ENCODE measurements at regions not wholly inside any gene's neighbourhood (a gene's known extent, or its start where the extent isn't known, plus 50 kb on each side); places are given as distances from the start of the nearest gene placed in this dataset.

DNA sequence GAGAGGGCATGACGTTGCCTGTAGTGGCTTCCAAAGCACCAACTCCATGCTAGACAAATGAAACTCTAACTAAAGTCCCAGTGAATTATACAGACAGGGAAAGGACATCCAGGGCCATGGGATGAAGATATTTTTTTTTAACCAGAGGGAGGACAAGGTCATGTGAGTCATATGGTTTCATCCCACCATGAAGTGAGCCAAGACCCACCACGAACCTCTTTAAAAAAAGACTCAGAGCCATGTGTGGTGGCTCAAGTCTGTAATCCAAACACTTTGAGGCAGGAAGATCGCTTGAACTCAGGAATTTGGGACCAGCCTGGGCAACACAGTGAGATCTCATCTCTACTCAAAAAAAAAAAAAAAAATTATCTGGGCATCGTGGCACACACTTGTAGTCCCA lies 115.2 kb downstream of the LIPG start:
- Histone ChIP-seq H4K91ac (replicated peaks; ENCODE audit: insufficient read length, low read length) (no peak overlapping the region), H3K4me1 (replicated peaks in 1 of 4; ENCODE audit: control insufficient read depth in 3 of 4, insufficient read depth in 4 of 4, low read length in 3 of 4) (no peaks in the 10 kb centered on the region), H3K14ac (ENCODE audit: insufficient read length) (no peak overlapping the region), H3K9ac (replicated peaks in 1 of 4; ENCODE audit: extremely low read depth in 1 of 4, low read depth in 3 of 4, low read length in 3 of 4) (no peak overlapping the region), H3K79me1 (ENCODE audit: low read depth, low read length) (no peaks in the 10 kb centered on the region; the same call in 1 of the 2 replicates), H3K56ac (replicated peaks; ENCODE audit: insufficient read length, low read depth, low read length) (no peak overlapping the region), H3K27ac (ENCODE audit: low read depth, low read length) (no peak overlapping the region), H3K36me3 (ENCODE audit: control insufficient read depth in 2 of 4, insufficient read depth in 4 of 4, low read length in 3 of 4) (no peaks in the 10 kb centered on the region), H4K20me1 (replicated peaks in 1 of 2; ENCODE audit: control insufficient read depth in 1 of 2, insufficient read depth in 2 of 2, low read length in 2 of 2) (no peaks in the 10 kb centered on the region), H2BK5ac (ENCODE audit: low read depth, low read length) (no peak overlapping the region), H2BK15ac (ENCODE audit: low read length) (no peak overlapping the region), H4K5ac (ENCODE audit: insufficient read length, low read depth, low read length) (no peak overlapping the region), H2AFZ (ENCODE audit: low read length) (no peak overlapping the region), H3K9me3 (ENCODE audit: insufficient read depth in 2 of 2, low read depth in 1 of 2, low read length in 1 of 2) (no peaks in the 10 kb centered on the region), H3K27me3 (replicated peaks in 1 of 4; ENCODE audit: control insufficient read depth in 3 of 4, extremely low read depth in 1 of 4, insufficient read depth in 3 of 4, low read length in 3 of 4) (no peaks in the 10 kb centered on the region; a peak in 1 of 7 replicates), H3K23ac (ENCODE audit: insufficient read length) (no peak overlapping the region), H3K79me2 (ENCODE audit: control insufficient read depth in 1 of 2, insufficient read depth in 2 of 2, low read length in 2 of 2) (no peaks in the 10 kb centered on the region), H3K4me3 (ENCODE audit: extremely low read depth in 1 of 4, insufficient read depth in 2 of 4, low read depth in 3 of 4, low read length in 4 of 4) (no peak overlapping the region), H4K8ac (ENCODE audit: extremely low read depth, insufficient read depth, low read length) (no peak overlapping the region), H3K4ac (replicated peaks; ENCODE audit: insufficient read length, low read depth, low read length) (no peak overlapping the region), H3K18ac (ENCODE audit: extremely low read depth, low read length) (no peak overlapping the region), H3K4me2 (ENCODE audit: insufficient read depth in 1 of 2, low read depth in 2 of 2, low read length in 2 of 2) (no peak overlapping the region), H2BK120ac (replicated peaks; ENCODE audit: low read depth, low read length) (no peak overlapping the region), H3K23me2 (ENCODE audit: low read depth, low read length) (no peaks in the 10 kb centered on the region), H2BK12ac (ENCODE audit: low read depth, low read length) (no peak overlapping the region), H2BK20ac (ENCODE audit: low read length) (no peak overlapping the region), H2AK5ac (ENCODE audit: low read depth, low read length) (no peak overlapping the region)
- ChIA-PET CTCF (ENCODE audit: partially characterized antibody) (interaction anchor here (0.6 to 0.7 kb wide), 3 partner anchors 21 to 271 kb away, joined by 3 read pairs; no protein-coding TSS in a partner anchor), POLR2A (ENCODE audit: partially characterized antibody) (no interaction called here)
- TF ChIP-seq MAX (IDR thresholded peaks at IDR 0.05), result no peak
- no peak for TF ChIP-seq TAF1 (IDR thresholded peaks at IDR 0.05; ENCODE audit: low read depth, low read length)
- no peak for TF ChIP-seq SP4 (IDR thresholded peaks at IDR 0.05; ENCODE audit: low read length)
- no peak for TF ChIP-seq CHD2 (IDR thresholded peaks at IDR 0.05; ENCODE audit: low read length)
- no peak for TF ChIP-seq SUZ12 (IDR thresholded peaks at IDR 0.05; ENCODE audit: low read length)
- TF ChIP-seq HDAC6 (IDR thresholded peaks at IDR 0.05; ENCODE audit: low read depth, low read length), result no peak
- 85% methylated on average over 4 of the region's 4 CpGs; no CpG with 5 or more reads in 1 of the 2 experiments for WGBS, 2 experiments (ENCODE audit: extremely low coverage in 1 of 2, insufficient coverage in 1 of 2, insufficient read length in 1 of 2, insufficient replicate concordance in 2 of 2, low coverage in 1 of 2, low lambda C conversion rate in 2 of 2, missing lambda C conversion rate in 1 of 2)
- FAIRE-seq (no peak), DNase-seq (ENCODE audit: low read depth in 1 of 2, low spot score in 2 of 2) (no peak)

Data from H1 (cell line).